PC-9 (cell line): ENCODE measurements at regions not wholly inside any gene's neighbourhood (a gene's known extent, or its start where the extent isn't known, plus 50 kb on each side); places are given as distances from the start of the nearest gene placed in this dataset.

Experiments used
- BruUV-seq: library from RNA; stranded (reverse); fragments of 400-500 nt; replicated peaks from 2 replicates; lab custom pipeline; 2021; lab: Mats Ljungman, UMichigan
- CTCF ChIA-PET: fragments of 300-600 bp; sonication (Branson Sonifier 250); formaldehyde crosslinking; loops from one replicate; lab custom pipeline; 2022; ENCODE audit warnings: antibody characterized with exemption; lab: Charles Lee
- POLR2A ChIA-PET: fragments of 300-600 bp; sonication (Branson Sonifier 250); formaldehyde crosslinking; loops from one replicate; lab custom pipeline; 2022; ENCODE audit warnings: antibody characterized with exemption; ENCODE audit not compliant: unreplicated experiment; lab: Charles Lee
- DNase-seq, 2 experiments: peaks; one replicate each; pipeline versions ENCODE4 v3.0.0 to v3.0.0-alpha.2; 2015 to 2022; ENCODE audit warnings: mixed read lengths in 1 of 2
- H2AFZ ChIP-seq: fragments of 200-600 bp; sonication (generic); 2 replicates; pipeline ENCODE4 v1.8.1; 2017; ENCODE audit warnings: antibody characterized with exemption
- H3F3A ChIP-seq: fragments of 200-600 bp; sonication (generic); 2 replicates; pipeline ENCODE4 v1.8.1; 2017; ENCODE audit warnings: antibody characterized with exemption, mild to moderate bottlenecking, low read depth; ENCODE audit not compliant: insufficient read depth
- H3K27ac ChIP-seq: fragments of 200-600 bp; sonication (generic); 2 replicates; pipeline ENCODE4 v1.6.1; 2016; ENCODE audit warnings: mixed run types
- H3K27me3 ChIP-seq: fragments of 200-600 bp; sonication (generic); 2 replicates; pipeline ENCODE4 v1.6.1; 2016; ENCODE audit warnings: low read depth, mixed run types; ENCODE audit not compliant: insufficient read depth
- H3K36me3 ChIP-seq: fragments of 200-600 bp; sonication (generic); 2 replicates; pipeline ENCODE4 v1.6.1; 2016; ENCODE audit warnings: low read depth, mixed run types
- H3K4me1 ChIP-seq: fragments of 200-600 bp; sonication (generic); replicated peaks from 2 replicates; pipeline ENCODE4 v1.6.1; 2016; ENCODE audit warnings: mixed run types; ENCODE audit not compliant: insufficient read depth
- H3K4me2 ChIP-seq: fragments of 200-600 bp; sonication (generic); 2 replicates; pipeline ENCODE4 v1.6.1; 2017; ENCODE audit warnings: mixed run types
- H3K4me3 ChIP-seq: fragments of 200-600 bp; sonication (generic); 2 replicates; pipeline ENCODE4 v1.6.1; 2016; ENCODE audit warnings: mixed run types
- H3K79me2 ChIP-seq: fragments of 200-600 bp; sonication (generic); 2 replicates; pipeline ENCODE4 v1.6.1; 2017; ENCODE audit warnings: low read depth, mixed run types
- H3K9me2 ChIP-seq: fragments of 200-600 bp; sonication (generic); 2 replicates; pipeline ENCODE4 v1.8.1; 2017; ENCODE audit warnings: mild to moderate bottlenecking; ENCODE audit not compliant: insufficient read depth
- H3K9me3 ChIP-seq: fragments of 200-600 bp; sonication (generic); 2 replicates; pipeline ENCODE4 v1.8.1; 2016; ENCODE audit warnings: low read depth; ENCODE audit not compliant: insufficient read depth
- H4K20me1 ChIP-seq: fragments of 200-600 bp; sonication (generic); 2 replicates; pipeline ENCODE4 v1.8.1; 2017; ENCODE audit not compliant: insufficient read depth
- EZH2 ChIP-seq: fragments of 200-600 bp; sonication (generic); IDR thresholded peaks from 2 replicates; pipeline ENCODE4 v1.8.0; 2017; ENCODE audit warnings: antibody characterized with exemption, low read depth
- intact Hi-C: fragments of 100-400 bp; cut with micrococcal nuclease; formaldehyde crosslinking; loops from one replicate; pipeline ENCODE4 v1.10.0; 2022; ENCODE audit not compliant: unreplicated experiment
- TF ChIP-seq, protein P1 (sequence below): fragments of 200-600 bp; sonication (generic); conservative IDR thresholded peaks from 2 replicates; pipeline ENCODE4 v1.6.1; 2017; ENCODE audit warnings: mixed run types, antibody characterized with exemption, mild to moderate bottlenecking, moderate library complexity

DNA sequence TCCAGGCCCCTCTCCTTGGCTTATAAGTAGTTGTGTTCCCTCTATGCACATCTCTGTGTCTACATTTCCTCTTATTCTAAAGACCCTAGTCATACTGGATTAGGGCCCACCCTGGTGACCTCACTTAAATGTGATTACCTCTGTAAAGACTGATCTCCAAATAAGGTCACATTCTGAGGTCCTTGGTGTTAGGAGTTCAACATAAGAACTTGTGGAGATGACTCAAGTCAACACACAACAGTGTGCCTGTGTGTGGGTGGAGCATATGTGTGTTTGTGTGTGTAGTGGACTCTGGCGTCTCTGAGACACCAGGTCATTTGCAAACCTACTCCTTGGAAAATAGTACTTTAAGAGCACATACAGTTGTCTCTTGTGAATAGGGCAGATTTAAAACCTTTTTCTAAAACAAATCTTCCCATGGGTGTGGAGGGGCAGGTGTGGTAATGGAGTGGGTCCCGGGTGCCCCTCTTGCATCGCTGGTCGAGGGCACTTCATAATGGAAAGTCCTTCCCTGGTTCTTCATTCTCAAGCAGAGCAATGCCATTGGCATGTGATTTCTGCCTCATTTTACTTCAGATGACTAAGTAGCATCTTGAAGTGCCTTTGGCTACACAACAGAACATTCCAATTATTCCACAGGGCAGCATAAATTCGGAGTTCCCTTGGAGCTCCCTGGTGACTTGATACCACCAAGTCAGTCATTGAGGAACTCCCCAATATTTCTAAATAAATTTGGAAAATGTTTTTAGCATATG is 84.4 kb downstream of the C9orf152 start:
- H3K27ac ChIP-seq = no peak overlapping the region
- H3K9me2 ChIP-seq = no peaks in the 10 kb centered on the region
- H3K4me3 ChIP-seq = no peak overlapping the region
- no peaks in the 10 kb centered on the region for H3K4me1 ChIP-seq
- H3F3A ChIP-seq = no peaks in the 10 kb centered on the region; the same call in 1 of the 2 replicates
- ChIA-PET CTCF (no interaction called here), POLR2A (no interaction called here)
- intact Hi-C loops = no loop called here
- no peaks in the 10 kb centered on the region for H3K27me3 ChIP-seq
- DNase-seq = no peak
- peaks cover 38% of the 10 kb centered on the region for H3K79me2 ChIP-seq
- no peaks in the 10 kb centered on the region for H4K20me1 ChIP-seq
- no peak overlapping the region for H2AFZ ChIP-seq
- BruUV-seq = no TSS peak
- no peaks in the 10 kb centered on the region for H3K36me3 ChIP-seq
- TF ChIP-seq, protein P1, sequence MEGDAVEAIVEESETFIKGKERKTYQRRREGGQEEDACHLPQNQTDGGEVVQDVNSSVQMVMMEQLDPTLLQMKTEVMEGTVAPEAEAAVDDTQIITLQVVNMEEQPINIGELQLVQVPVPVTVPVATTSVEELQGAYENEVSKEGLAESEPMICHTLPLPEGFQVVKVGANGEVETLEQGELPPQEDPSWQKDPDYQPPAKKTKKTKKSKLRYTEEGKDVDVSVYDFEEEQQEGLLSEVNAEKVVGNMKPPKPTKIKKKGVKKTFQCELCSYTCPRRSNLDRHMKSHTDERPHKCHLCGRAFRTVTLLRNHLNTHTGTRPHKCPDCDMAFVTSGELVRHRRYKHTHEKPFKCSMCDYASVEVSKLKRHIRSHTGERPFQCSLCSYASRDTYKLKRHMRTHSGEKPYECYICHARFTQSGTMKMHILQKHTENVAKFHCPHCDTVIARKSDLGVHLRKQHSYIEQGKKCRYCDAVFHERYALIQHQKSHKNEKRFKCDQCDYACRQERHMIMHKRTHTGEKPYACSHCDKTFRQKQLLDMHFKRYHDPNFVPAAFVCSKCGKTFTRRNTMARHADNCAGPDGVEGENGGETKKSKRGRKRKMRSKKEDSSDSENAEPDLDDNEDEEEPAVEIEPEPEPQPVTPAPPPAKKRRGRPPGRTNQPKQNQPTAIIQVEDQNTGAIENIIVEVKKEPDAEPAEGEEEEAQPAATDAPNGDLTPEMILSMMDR = no peak
- TF ChIP-seq EZH2 = no peak
- no peaks in the 10 kb centered on the region for H3K9me3 ChIP-seq
- no peak overlapping the region for H3K4me2 ChIP-seq

DNA sequence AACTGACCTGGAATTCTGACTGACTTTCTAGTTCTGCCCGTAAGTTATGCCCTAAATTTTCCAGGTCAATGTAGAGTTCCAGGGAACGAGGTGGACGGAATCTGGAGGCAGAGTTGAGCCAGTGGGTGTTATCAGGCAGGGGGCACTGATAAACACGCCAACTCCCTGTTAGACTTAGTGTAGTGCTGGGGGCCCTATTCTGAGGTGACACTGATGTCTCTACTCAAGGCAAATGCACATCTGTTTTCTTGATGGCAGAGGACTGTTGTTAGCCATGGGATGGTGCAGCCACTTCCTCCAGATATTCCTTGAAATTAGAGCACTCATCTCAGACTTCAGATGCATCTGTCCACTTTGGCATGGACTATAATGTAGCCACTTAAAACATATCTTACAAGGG is 83.5 kb downstream of the C9orf152 start:
- DNase-seq = no peak
- TF ChIP-seq, protein P1 = no peak
- TF ChIP-seq EZH2 = no peak
- no peaks in the 10 kb centered on the region; the same call in 1 of the 2 replicates for H3F3A ChIP-seq
- no peaks in the 10 kb centered on the region for H3K9me2 ChIP-seq
- CTCF ChIA-PET = no interaction called here
- H3K4me1 ChIP-seq = peaks cover 6% of the 10 kb centered on the region; the same call in 1 of the 2 replicates
- H3K27me3 ChIP-seq = no peaks in the 10 kb centered on the region
- no peaks in the 10 kb centered on the region for H3K9me3 ChIP-seq
- no peak overlapping the region for H3K4me2 ChIP-seq
- intact Hi-C loops = no loop called here
- no peaks in the 10 kb centered on the region for H4K20me1 ChIP-seq
- no peak overlapping the region for H3K27ac ChIP-seq
- H2AFZ ChIP-seq = no peak overlapping the region
- POLR2A ChIA-PET = no interaction called here
- BruUV-seq = no TSS peak
- no peak overlapping the region for H3K4me3 ChIP-seq
- no peaks in the 10 kb centered on the region for H3K36me3 ChIP-seq
- peaks cover 41% of the 10 kb centered on the region for H3K79me2 ChIP-seq

DNA sequence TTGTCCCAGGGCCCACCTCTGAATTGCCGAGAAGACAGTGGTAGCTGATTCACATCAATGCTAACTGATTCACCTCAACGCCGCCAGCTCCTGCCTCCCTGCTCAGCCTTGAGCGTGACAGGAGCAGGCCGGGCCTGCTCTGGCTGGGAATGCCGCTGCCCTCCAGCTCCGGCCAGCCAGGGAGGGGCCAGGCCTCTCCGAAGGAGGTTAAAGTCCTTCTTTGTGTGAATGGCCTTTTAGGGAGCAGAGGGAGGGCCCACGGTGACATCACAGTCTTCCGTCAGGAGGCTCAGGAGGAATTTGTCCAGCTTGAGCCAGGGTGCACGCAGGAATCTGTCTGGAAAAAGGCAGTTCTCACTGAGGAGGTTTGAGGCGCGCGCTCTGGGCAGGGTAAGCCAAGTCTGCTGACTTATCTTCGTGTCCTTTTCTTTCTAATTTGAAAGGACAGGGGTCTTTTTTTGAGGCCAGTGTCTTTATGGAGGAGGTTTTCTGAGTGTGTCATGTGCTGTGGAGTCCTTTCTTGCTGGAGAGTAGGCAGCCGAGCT is 82.7 kb downstream of the C9orf152 start:
- Histone ChIP-seq H3K79me2 (peaks cover 36% of the 10 kb centered on the region), H3K27me3 (no peaks in the 10 kb centered on the region), H3K4me2 (no peak overlapping the region), H3K4me1 (peaks cover 14% of the 10 kb centered on the region), H2AFZ (no peak overlapping the region), H3K27ac (no peak overlapping the region), H3K9me3 (no peaks in the 10 kb centered on the region), H3K9me2 (no peaks in the 10 kb centered on the region), H3F3A (peaks cover 4% of the 10 kb centered on the region), H3K36me3 (no peaks in the 10 kb centered on the region), H3K4me3 (no peak overlapping the region), H4K20me1 (no peaks in the 10 kb centered on the region)
- ChIA-PET CTCF (no interaction called here), POLR2A (no interaction called here)
- intact Hi-C loops = no loop called here
- TF ChIP-seq EZH2 = no peak
- TF ChIP-seq, protein P1 = no peak
- no peak for DNase-seq
- no TSS peak for BruUV-seq
